ENCODE measurements at regions not wholly inside any gene's neighbourhood (a gene's known extent, or its start where the extent isn't known, plus 50 kb on each side); places are given as distances from the start of the nearest gene placed in this dataset.

- ChIA-PET CTCF (ENCODE audit: partially characterized antibody) (interaction anchor here (0.7 to 1.7 kb wide), 6 partner anchors 10 to 138 kb away, joined by 3 to 10 read pairs (median 3); no protein-coding TSS in a partner anchor), POLR2A (ENCODE audit: partially characterized antibody) (no interaction called here)
- no peak overlapping the region for H3K4ac ChIP-seq (replicated peaks; ENCODE audit: insufficient read length, low read depth, low read length)
- peak overlapping the region; percentile 28; the same call in 1 of the 2 replicates for H2AFZ ChIP-seq (ENCODE audit: low read length)
- H2BK5ac ChIP-seq (ENCODE audit: low read depth, low read length) = no peak overlapping the region
- H3K23me2 ChIP-seq (ENCODE audit: low read depth, low read length) = no peaks in the 10 kb centered on the region
- no peak overlapping the region for H3K27ac ChIP-seq (ENCODE audit: low read depth, low read length)
- 0 out of 2 replicates have a peak overlapping the region, but pooled peaks have one; percentile 40 for H2BK15ac ChIP-seq (ENCODE audit: low read length)
- H3K23ac ChIP-seq (ENCODE audit: insufficient read length) = no peak overlapping the region
- no peak overlapping the region for H3K56ac ChIP-seq (replicated peaks; ENCODE audit: insufficient read length, low read depth, low read length)
- H3K36me3 ChIP-seq (ENCODE audit: control insufficient read depth in 2 of 4, insufficient read depth in 4 of 4, low read length in 3 of 4) = no peaks in the 10 kb centered on the region
- no peak overlapping the region for H2BK120ac ChIP-seq (replicated peaks; ENCODE audit: low read depth, low read length)
- peaks cover 2 to 7% of the 10 kb centered on the region in 2 experiments; a peak in 2 of 4 replicates for H3K9me3 ChIP-seq (ENCODE audit: insufficient read depth in 2 of 2, low read depth in 1 of 2, low read length in 1 of 2)
- H2AK5ac ChIP-seq (ENCODE audit: low read depth, low read length) = no peak overlapping the region
- FAIRE-seq (peak; percentile 48), DNase-seq (ENCODE audit: low read depth in 1 of 2, low spot score in 2 of 2) (no peak)
- H2BK20ac ChIP-seq (ENCODE audit: low read length) = peak overlapping the region; percentile 87; the same call in 1 of the 2 replicates
- H3K18ac ChIP-seq (ENCODE audit: extremely low read depth, low read length) = no peak overlapping the region
- H3K4me2 ChIP-seq (ENCODE audit: insufficient read depth in 1 of 2, low read depth in 2 of 2, low read length in 2 of 2) = no peak overlapping the region
- no peak overlapping the region for H3K14ac ChIP-seq (ENCODE audit: insufficient read length)
- no peak overlapping the region for H4K91ac ChIP-seq (replicated peaks; ENCODE audit: insufficient read length, low read length)
- H4K8ac ChIP-seq (ENCODE audit: extremely low read depth, insufficient read depth, low read length) = no peak overlapping the region
- H3K27me3 ChIP-seq (replicated peaks in 1 of 4; ENCODE audit: control insufficient read depth in 3 of 4, extremely low read depth in 1 of 4, insufficient read depth in 3 of 4, low read length in 3 of 4) = no peaks in the 10 kb centered on the region
- no peak overlapping the region for H3K9ac ChIP-seq (replicated peaks in 1 of 4; ENCODE audit: extremely low read depth in 1 of 4, low read depth in 3 of 4, low read length in 3 of 4)
- no peaks in the 10 kb centered on the region for H3K79me2 ChIP-seq (ENCODE audit: control insufficient read depth in 1 of 2, insufficient read depth in 2 of 2, low read length in 2 of 2)
- no peak overlapping the region for H3K4me3 ChIP-seq (ENCODE audit: extremely low read depth in 1 of 4, insufficient read depth in 2 of 4, low read depth in 3 of 4, low read length in 4 of 4)
- H3K4me1 ChIP-seq (replicated peaks in 1 of 4; ENCODE audit: control insufficient read depth in 3 of 4, insufficient read depth in 4 of 4, low read length in 3 of 4) = peaks cover 0 to 6% (median 2%) of the 10 kb centered on the region in 4 experiments; a peak in 3 of 7 replicates
- H3K79me1 ChIP-seq (ENCODE audit: low read depth, low read length) = no peaks in the 10 kb centered on the region
- no peak overlapping the region for H4K5ac ChIP-seq (ENCODE audit: insufficient read length, low read depth, low read length)
- no peak overlapping the region for H2BK12ac ChIP-seq (ENCODE audit: low read depth, low read length)
- no peaks in the 10 kb centered on the region for H4K20me1 ChIP-seq (replicated peaks in 1 of 2; ENCODE audit: control insufficient read depth in 1 of 2, insufficient read depth in 2 of 2, low read length in 2 of 2)
- WGBS, 2 experiments (ENCODE audit: extremely low coverage in 1 of 2, insufficient coverage in 1 of 2, insufficient read length in 1 of 2, insufficient replicate concordance in 2 of 2, low coverage in 1 of 2, low lambda C conversion rate in 2 of 2, missing lambda C conversion rate in 1 of 2) = 75% methylated on average over 14 of the region's 14 CpGs; no CpG with 5 or more reads in 1 of the 2 experiments
- TF ChIP-seq SUZ12 (IDR thresholded peaks at IDR 0.05; ENCODE audit: low read length) (no peak), ZNF274 (IDR thresholded peaks at IDR 0.05; ENCODE audit: borderline replicate concordance, extremely low read depth, low read length) (no peak), GTF2F1 (IDR thresholded peaks at IDR 0.05; ENCODE audit: borderline replicate concordance, low read depth, low read length) (no peak), TCF12 (IDR thresholded peaks at IDR 0.05; ENCODE audit: low read depth, low read length) (no peak), MAFK (IDR thresholded peaks at IDR 0.05; ENCODE audit: low read depth, low read length) (no peak), ATF2 (IDR thresholded peaks at IDR 0.05; ENCODE audit: low read length) (no peak), POLR2AphosphoS5 (IDR thresholded peaks at IDR 0.05; ENCODE audit: low read depth, low read length) (no peak), TAF7 (optimal IDR thresholded peaks at IDR 0.05; ENCODE audit: borderline replicate concordance, low read depth, low read length) (no peak), SAP30 (IDR thresholded peaks at IDR 0.05; ENCODE audit: insufficient read depth, insufficient replicate concordance, low read length) (no peak), RNF2 (IDR thresholded peaks at IDR 0.05; ENCODE audit: borderline replicate concordance, low read depth, low read length, missing control alignments, poor library complexity, severe bottlenecking) (no peak)
These were observed 284.7 kb downstream of the MIAT start for GRCh38 chr22:26941896-26942636.

All from H1 (cell line).